Epithelial cell of proximal tubule (primary cell): ENCODE measurements at regions not wholly inside any gene's neighbourhood (a gene's known extent, or its start where the extent isn't known, plus 50 kb on each side); places are given as distances from the start of the nearest gene placed in this dataset.
"Not testable (repeated sequence)": the region's sequence is repeated elsewhere in the genome, so short reads cannot be mapped to it uniquely, and the experiment has no call there.

Source experiments
- DNase-seq: peaks from one replicate; pipeline ENCODE4 v3.0.0-alpha.2; 2011; ENCODE audit warnings: low read depth
- H3K4me3 ChIP-seq: 2 replicates; pipeline ENCODE4 v1.5.1; 2011; ENCODE audit warnings: low read depth, mild to moderate bottlenecking, low read length
- TF ChIP-seq, protein P1 (sequence below): conservative IDR thresholded peaks from 2 replicates; pipeline ENCODE4 v1.5.1; 2012; ENCODE audit warnings: low read depth, mild to moderate bottlenecking, low read length

DNA sequence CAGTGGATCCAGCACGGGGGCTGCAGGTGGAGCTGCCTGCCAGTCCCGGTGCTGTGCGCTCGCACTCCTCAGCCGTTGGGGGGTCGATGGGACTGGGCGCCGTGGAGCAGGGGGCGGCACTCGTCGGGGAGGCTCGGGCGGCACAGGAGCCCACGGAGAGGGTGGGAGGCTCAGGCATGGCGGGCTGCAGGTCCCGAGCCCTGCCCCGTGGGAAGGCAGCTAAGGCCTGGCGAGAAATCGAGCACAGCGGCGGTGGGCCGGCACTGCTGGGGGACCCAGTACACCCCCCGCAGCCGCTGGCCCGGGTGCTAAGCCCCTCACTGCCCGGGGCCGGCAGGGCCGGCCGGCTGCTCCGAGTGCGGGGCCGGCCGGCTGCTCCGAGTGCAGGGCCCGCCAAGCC, 52.3 kb upstream of the MARK1 start:
- not testable (repeated sequence) for DNase-seq, H3K4me3 ChIP-seq

DNA sequence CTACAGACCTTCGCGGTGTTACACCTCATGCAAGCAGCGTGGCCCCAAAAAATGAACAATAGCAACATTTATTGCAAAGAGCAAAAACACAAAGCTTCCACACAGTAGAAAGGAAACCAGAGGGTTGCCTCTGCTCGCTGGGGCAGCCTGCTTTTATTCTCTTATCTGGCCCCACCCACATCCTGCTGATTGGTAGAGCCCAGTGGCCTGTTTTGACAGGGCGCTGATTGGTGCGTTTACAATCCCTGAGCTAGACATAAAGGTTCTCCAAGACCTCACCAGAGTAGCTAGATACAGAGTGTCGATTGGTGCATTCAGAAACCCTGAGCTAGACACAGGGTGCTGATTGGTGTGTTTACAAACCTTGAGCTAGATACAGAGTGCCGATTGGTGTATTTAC, 52.8 kb upstream of the MARK1 start:
- not testable (repeated sequence) for H3K4me3 ChIP-seq, DNase-seq

DNA sequence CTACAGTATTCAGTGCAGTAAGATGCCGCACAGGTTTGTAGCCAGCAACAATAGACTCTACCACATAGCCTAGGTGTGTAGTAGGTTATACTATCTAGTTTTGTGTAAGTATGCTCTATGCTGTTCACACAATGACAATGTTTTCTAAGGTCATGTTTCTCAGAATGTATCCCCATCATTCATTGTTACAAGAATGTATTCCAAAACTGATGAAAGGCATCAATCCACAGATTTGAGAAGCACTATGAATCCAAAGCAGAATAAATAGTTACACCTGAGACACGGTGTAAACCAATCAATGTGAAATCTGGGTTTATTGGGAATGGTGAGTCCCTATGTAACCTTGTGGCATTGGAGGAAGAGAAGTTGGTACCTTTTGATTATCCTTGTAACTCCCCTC, 54.5 kb upstream of the MARK1 start:
- DNase-seq: no peak
- TF ChIP-seq, protein P1, sequence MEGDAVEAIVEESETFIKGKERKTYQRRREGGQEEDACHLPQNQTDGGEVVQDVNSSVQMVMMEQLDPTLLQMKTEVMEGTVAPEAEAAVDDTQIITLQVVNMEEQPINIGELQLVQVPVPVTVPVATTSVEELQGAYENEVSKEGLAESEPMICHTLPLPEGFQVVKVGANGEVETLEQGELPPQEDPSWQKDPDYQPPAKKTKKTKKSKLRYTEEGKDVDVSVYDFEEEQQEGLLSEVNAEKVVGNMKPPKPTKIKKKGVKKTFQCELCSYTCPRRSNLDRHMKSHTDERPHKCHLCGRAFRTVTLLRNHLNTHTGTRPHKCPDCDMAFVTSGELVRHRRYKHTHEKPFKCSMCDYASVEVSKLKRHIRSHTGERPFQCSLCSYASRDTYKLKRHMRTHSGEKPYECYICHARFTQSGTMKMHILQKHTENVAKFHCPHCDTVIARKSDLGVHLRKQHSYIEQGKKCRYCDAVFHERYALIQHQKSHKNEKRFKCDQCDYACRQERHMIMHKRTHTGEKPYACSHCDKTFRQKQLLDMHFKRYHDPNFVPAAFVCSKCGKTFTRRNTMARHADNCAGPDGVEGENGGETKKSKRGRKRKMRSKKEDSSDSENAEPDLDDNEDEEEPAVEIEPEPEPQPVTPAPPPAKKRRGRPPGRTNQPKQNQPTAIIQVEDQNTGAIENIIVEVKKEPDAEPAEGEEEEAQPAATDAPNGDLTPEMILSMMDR: no peak
- no peak overlapping the region for H3K4me3 ChIP-seq

DNA sequence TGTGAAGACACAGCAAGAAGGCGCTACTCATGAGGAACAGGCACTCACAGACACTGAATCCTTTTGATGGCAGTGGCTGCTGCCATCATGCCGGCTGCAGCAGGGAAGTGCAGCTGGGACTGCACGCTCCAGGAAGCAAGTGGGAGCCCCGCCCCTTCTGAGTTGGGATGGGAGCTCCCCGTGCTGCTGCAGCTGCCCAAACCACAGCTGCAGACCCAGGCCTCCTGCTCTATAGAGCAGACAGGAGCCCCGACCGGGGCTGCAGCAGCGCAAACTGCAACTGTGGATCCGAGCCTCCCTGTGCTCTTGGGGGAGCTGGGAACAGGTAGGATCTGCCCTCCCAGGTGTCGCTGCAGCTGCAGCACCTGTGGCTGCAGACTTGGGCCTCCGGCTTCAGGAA, 65.2 kb upstream of the MARK1 start:
- no peak for DNase-seq
- TF ChIP-seq, protein P1: no peak
- no peak overlapping the region for H3K4me3 ChIP-seq

DNA sequence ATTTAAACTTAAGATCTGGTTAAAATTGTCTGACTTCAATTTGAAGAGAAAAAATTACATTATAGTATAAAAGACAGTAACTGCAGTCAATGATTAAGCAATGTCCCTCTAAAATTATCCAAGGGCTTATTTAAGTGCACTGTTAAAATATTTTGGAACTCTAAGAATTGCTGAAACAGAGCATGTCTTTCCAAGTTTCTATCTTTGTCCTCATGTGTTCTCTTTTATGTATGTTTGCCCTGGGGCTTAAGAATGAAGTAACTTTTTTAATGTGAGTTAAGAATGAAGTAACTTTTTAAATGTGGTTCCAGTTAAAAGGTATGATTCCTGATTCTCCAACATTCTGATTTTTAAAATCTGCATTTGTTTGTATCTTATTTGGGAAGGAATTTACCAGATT, 69.0 kb upstream of the MARK1 start:
- TF ChIP-seq, protein P1: no peak
- no peak for DNase-seq
- no peak overlapping the region for H3K4me3 ChIP-seq

DNA sequence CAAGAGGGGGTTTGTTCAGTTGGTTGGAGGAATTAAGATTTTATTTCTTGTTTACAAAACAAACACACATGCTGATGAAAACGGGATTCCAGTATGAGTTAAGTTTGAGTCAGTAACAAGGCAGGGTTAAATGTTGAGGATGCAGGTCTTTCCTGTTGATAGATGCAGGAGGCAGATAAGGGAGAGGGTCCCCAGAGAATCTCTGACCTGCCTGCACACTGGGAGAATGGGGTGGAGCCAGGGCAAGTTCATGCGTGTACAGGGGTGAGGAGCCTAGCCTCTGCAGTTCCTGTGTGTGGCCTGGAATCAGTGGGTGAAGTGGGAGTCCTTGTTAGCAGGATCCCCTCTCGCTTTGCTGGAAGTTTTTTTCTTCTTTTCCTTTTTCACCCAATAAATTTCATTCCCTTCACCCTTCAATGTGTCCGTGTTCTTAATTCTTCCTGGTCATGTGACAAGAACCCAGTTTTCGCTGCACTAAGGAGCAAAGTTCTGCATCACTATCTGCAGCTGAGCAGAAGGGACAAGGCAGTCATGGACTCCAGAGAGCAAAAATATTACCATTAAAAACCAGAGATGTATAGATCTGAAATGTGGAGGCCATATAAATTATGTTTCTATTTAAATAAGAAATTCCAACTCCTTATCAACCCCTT, 69.9 kb upstream of the MARK1 start:
- TF ChIP-seq, protein P1: no peak
- no peak overlapping the region for H3K4me3 ChIP-seq
- no peak for DNase-seq

DNA sequence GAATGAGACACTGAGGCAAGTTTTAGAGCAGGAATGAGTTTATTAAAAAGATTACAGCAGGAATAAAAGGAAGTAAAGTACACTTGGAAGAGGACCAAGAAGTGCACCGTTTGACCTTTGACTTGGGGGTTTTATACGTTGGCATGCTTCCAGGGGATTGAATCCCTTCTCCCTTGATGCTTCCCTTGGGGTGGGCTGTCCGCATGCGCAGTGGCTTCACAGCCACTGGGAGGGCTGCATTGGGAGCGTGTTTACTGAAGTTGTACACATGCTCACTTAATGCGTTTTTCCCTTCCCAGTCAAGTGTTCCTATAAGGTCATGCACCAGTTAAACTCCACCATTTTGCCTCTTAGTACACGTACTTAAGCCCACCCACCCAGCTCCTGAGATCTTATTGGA, 72.4 kb upstream of the MARK1 start:
- no peak for DNase-seq
- no peak overlapping the region for H3K4me3 ChIP-seq
- TF ChIP-seq, protein P1: no peak

DNA sequence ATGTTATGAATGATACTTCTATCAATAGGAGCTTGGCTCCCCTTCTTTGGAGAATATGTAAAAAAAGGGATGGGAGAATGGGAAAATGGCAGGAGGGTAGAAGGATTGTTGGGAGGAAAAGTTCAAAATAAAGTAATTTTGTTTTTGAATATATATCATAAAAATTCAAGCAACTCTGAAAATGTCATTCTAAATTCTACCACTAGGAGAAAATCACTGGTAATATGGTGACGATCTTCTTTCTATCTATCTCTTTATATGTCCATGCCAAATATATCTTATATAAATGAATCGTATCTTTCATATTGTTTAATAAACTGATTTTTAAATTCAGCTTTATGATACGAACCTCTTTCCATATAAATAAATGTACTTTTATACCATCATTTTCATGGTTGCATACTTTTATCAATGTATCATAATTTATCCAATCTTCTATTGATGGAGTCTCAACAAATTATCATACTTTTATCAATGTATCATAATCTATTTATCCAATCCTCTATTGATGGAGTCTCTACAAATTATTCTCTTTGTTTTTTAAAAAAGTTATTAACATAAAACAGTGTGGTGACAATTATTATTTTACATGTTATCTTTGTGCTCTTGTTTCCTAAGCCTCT, 73.7 kb upstream of the MARK1 start:
- no peak for DNase-seq
- H3K4me3 ChIP-seq: no peak overlapping the region
- TF ChIP-seq, protein P1: no peak
